ENCODE measurements at regions not wholly inside any gene's neighbourhood (a gene's known extent, or its start where the extent isn't known, plus 50 kb on each side); places are given as distances from the start of the nearest gene placed in this dataset.

DNA sequence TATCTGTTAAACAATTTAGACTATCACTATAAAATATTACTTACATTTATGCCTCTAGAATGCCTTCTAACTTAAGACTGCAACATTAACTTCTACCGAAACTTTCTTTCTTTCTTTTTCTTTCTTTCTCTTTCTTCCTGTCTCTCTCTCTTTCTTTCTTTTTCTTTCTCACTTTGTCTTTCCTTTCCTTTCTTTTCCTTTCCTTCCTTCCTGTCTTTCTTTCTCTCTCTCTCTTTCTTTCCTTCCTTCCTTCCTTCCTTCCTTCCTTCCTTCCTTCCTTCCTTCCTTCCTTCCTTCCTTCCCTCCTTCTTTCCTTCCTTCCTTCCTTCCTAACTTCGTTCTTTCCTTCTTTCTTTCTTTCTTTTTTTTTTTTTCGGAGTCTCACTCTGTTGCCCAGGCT is 1071.9 kb upstream of the ATXN8OS start:
- TF ChIP-seq, protein P1, sequence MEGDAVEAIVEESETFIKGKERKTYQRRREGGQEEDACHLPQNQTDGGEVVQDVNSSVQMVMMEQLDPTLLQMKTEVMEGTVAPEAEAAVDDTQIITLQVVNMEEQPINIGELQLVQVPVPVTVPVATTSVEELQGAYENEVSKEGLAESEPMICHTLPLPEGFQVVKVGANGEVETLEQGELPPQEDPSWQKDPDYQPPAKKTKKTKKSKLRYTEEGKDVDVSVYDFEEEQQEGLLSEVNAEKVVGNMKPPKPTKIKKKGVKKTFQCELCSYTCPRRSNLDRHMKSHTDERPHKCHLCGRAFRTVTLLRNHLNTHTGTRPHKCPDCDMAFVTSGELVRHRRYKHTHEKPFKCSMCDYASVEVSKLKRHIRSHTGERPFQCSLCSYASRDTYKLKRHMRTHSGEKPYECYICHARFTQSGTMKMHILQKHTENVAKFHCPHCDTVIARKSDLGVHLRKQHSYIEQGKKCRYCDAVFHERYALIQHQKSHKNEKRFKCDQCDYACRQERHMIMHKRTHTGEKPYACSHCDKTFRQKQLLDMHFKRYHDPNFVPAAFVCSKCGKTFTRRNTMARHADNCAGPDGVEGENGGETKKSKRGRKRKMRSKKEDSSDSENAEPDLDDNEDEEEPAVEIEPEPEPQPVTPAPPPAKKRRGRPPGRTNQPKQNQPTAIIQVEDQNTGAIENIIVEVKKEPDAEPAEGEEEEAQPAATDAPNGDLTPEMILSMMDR (IDR thresholded peaks at IDR 0.05): no peak
- TF ChIP-seq EZH2 (IDR thresholded peaks at IDR 0.05) (no peak), EZH2phosphoT487 (IDR thresholded peaks at IDR 0.05) (no peak)

All from neural progenitor cell (in vitro differentiated cells).